Uterus (tissue), 3 donors: ENCODE measurements at regions not wholly inside any gene's neighbourhood (a gene's known extent, or its start where the extent isn't known, plus 50 kb on each side); places are given as distances from the start of the nearest gene placed in this dataset.

Experiments used
- DNase-seq, 2 donors: peaks; one replicate each; pipeline ENCODE4 v3.0.0-alpha.2; 2019 to 2020
- H3K27ac ChIP-seq, 2 donors: fragments of 200-600 bp; sonication (generic); 1 replicate in 1 of 2; 2 replicates in 1 of 2; pipeline ENCODE4 v1.5.1; 2016 to 2018
- H3K27me3 ChIP-seq, 2 donors: fragments of 200-600 bp; sonication (generic); one replicate each; pipeline ENCODE4 v1.5.1; 2018 to 2019; ENCODE audit warnings: control low read depth in 1 of 2
- H3K36me3 ChIP-seq, 2 donors: fragments of 200-600 bp; sonication (generic); one replicate each; pipeline ENCODE4 v1.5.1; 2019; ENCODE audit warnings: control low read depth in 1 of 2
- H3K4me1 ChIP-seq, 2 donors: fragments of 200-600 bp; sonication (generic); one replicate each; pipeline ENCODE4 v1.5.1; 2018 to 2019; ENCODE audit warnings: control low read depth in 1 of 2
- H3K4me3 ChIP-seq, 2 donors: fragments of 200-600 bp; sonication (generic); 1 replicate in 1 of 2; 2 replicates in 1 of 2; pipeline ENCODE4 v1.5.1; 2018 to 2019; ENCODE audit warnings: mild to moderate bottlenecking in 1 of 2
- H3K9me3 ChIP-seq, 2 donors: fragments of 200-600 bp; sonication (generic); one replicate each; pipeline ENCODE4 v1.5.1; 2019; ENCODE audit warnings: control low read depth in 1 of 2
- CTCF ChIP-seq, 4 experiments: fragments of 200-600 bp in 2 of 4; fragments of 450-650 bp in 2 of 4; sonication (generic) in 2 of 4; IDR thresholded peaks; one replicate each; pipeline ENCODE4 v1.5.1; 2016 to 2019; ENCODE audit warnings: antibody characterized with exemption in 4 of 4, mild to moderate bottlenecking in 2 of 4, moderate library complexity in 1 of 4
- POLR2A ChIP-seq, 2 donors: fragments of 450-650 bp; IDR thresholded peaks; one replicate each; pipeline ENCODE4 v1.6.1; 2016; ENCODE audit warnings: antibody characterized with exemption in 2 of 2, mild to moderate bottlenecking in 1 of 2, moderate library complexity in 1 of 2
- intact Hi-C: fragments of 100-400 bp; cut with DNase I; formaldehyde crosslinking; loops from one replicate; pipeline ENCODE4 v1.15.1; 2023; ENCODE audit warnings: low total_unique reads
- donor health status: DM: yes; HTN: yes; CAD: no.

GRCh38 chr5:51977014-51977413 lies 593.8 kb downstream of the ISL1 start:
- Histone ChIP-seq H3K9me3 (no peaks in the 10 kb centered on the region), H3K36me3 (no peaks in the 10 kb centered on the region), H3K4me3 (no peak overlapping the region), H3K27me3 (no peaks in the 10 kb centered on the region), H3K27ac (no peak overlapping the region), H3K4me1 (no peaks in the 10 kb centered on the region)
- no peak for TF ChIP-seq CTCF (IDR thresholded peaks at IDR 0.05)
- no peak for TF ChIP-seq POLR2A (IDR thresholded peaks at IDR 0.05)
- DNase-seq, result no peak
- intact Hi-C loops, result no loop called here

DNA sequence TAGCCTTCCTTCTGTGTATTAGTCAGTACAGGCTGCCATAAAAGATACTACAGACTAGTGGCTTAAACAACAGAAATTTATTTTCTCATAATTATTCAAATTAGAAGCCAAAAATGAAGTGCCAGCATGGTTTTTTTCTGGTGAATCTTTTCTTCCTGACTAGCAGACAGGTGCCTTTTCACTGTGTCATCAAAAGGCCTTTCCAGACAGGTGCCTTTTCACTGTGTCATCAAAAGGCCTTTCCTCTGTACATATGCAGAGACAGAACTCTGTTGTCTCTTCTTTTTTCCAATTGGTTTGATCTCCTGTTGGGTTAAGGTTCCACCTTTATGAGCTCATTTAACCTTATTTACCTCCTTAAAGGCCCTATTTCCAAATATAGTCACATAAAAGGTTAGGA lies 599.9 kb downstream of the ISL1 start:
- H3K9me3 ChIP-seq, result no peaks in the 10 kb centered on the region
- no peaks in the 10 kb centered on the region for H3K36me3 ChIP-seq
- no peak for DNase-seq
- no peaks in the 10 kb centered on the region for H3K27me3 ChIP-seq
- no peak for TF ChIP-seq CTCF (IDR thresholded peaks at IDR 0.05)
- no peak for TF ChIP-seq POLR2A (IDR thresholded peaks at IDR 0.05)
- H3K27ac ChIP-seq, result no peak overlapping the region
- H3K4me1 ChIP-seq, result no peaks in the 10 kb centered on the region
- intact Hi-C loops, result no loop called here
- H3K4me3 ChIP-seq, result no peak overlapping the region

- no peak for DNase-seq
- intact Hi-C loops, result no loop called here
- Histone ChIP-seq H3K4me1 (no peaks in the 10 kb centered on the region), H3K4me3 (no peak overlapping the region), H3K36me3 (no peaks in the 10 kb centered on the region), H3K27me3 (no peaks in the 10 kb centered on the region), H3K9me3 (no peaks in the 10 kb centered on the region), H3K27ac (no peak overlapping the region)
- TF ChIP-seq POLR2A (IDR thresholded peaks at IDR 0.05) (no peak), CTCF (IDR thresholded peaks at IDR 0.05) (no peak)
Measured at GRCh38 chr5:51986733-51987132, 603.5 kb downstream of the ISL1 start.

- Histone ChIP-seq H3K27ac (no peak overlapping the region), H3K36me3 (no peaks in the 10 kb centered on the region), H3K4me1 (no peaks in the 10 kb centered on the region), H3K9me3 (no peaks in the 10 kb centered on the region), H3K4me3 (no peak overlapping the region), H3K27me3 (no peaks in the 10 kb centered on the region)
- DNase-seq, result no peak
- no peak for TF ChIP-seq CTCF (IDR thresholded peaks at IDR 0.05)
- TF ChIP-seq POLR2A (IDR thresholded peaks at IDR 0.05), result no peak
- intact Hi-C loops, result no loop called here
Measured at GRCh38 chr5:51987239-51987638, 604.0 kb downstream of the ISL1 start.

GRCh38 chr5:51987669-51988209 lies 604.5 kb downstream of the ISL1 start:
- no peak for DNase-seq
- intact Hi-C loops, result no loop called here
- no peaks in the 10 kb centered on the region for H3K36me3 ChIP-seq

More at GRCh38 chr5:51987669-51988209, 604.5 kb downstream of the ISL1 start:
- Histone ChIP-seq H3K27me3 (no peaks in the 10 kb centered on the region), H3K27ac (no peak overlapping the region), H3K9me3 (no peaks in the 10 kb centered on the region), H3K4me1 (no peaks in the 10 kb centered on the region), H3K4me3 (no peak overlapping the region)
- TF ChIP-seq CTCF (IDR thresholded peaks at IDR 0.05), result no peak
- no peak for TF ChIP-seq POLR2A (IDR thresholded peaks at IDR 0.05)
